Activated naive CD8-positive, alpha-beta T cell treated with anti-CD3 and anti-CD28 coated beads, Interleukin-2, amount 50 U/mL, for 24 hours (primary cell): ENCODE measurements at regions not wholly inside any gene's neighbourhood (a gene's known extent, or its start where the extent isn't known, plus 50 kb on each side); places are given as distances from the start of the nearest gene placed in this dataset.
"Not testable (repeated sequence)": the region's sequence is repeated elsewhere in the genome, so short reads cannot be mapped to it uniquely, and the experiment has no call there.

Experiments used
- ATAC-seq: fragments of 150-1000 bp; cut with Tn5 transposase; one replicate; pipeline ENCODE4 v1.10.0; 2021
- DNase-seq: peaks from one replicate; pipeline ENCODE4 v3.0.0; 2021
- H3K27ac Mint-ChIP-seq: one replicate; pipeline ENCODE4 v1.8.0; 2021; ENCODE audit warnings: mild to moderate bottlenecking, mixed read lengths
- H3K27me3 Mint-ChIP-seq: one replicate; pipeline ENCODE4 v1.8.0; 2021; ENCODE audit warnings: mixed read lengths
- H3K36me3 Mint-ChIP-seq: one replicate; pipeline ENCODE4 v1.8.0; 2021; ENCODE audit warnings: low read depth, mixed read lengths
- H3K4me1 Mint-ChIP-seq: one replicate; pipeline ENCODE4 v1.8.0; 2021; ENCODE audit warnings: mixed read lengths
- H3K4me3 Mint-ChIP-seq: one replicate; pipeline ENCODE4 v1.8.0; 2021; ENCODE audit warnings: mild to moderate bottlenecking, moderate library complexity, mixed read lengths
- H3K9me3 Mint-ChIP-seq: one replicate; pipeline ENCODE4 v1.8.0; 2021; ENCODE audit warnings: mixed read lengths

DNA sequence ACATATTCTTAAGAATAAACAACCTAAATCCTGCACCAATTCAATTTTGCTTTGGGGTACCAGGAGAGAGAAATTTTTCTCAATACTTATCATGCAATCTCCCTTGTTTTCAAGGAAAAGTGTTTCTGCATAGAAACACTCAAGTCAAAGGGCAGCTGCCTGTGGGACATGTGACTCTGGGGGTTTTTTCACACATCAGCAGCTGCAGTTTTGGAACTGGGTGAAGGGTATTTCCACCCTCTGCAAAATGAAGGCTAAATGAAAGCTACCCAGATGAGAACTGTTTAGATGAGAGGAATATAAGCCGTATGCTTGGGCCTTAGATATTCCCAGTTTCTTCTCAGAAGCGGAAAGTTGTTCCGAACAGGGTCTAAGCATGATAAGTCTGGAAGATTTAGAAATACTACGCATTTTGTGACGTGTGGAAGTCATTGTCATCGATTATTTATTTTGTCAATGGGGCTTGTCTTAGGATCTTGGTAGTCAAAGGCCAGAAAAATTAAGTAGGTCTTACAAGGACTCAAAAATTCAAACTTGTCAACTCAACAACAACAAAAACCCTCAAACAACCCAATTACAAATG, 64.3 kb upstream of the BOD1 start:
- no peak overlapping the region for H3K4me3 Mint-ChIP-seq
- H3K4me1 Mint-ChIP-seq, result peaks cover 4% of the 10 kb centered on the region
- DNase-seq, result no peak
- H3K27me3 Mint-ChIP-seq, result peaks cover 2% of the 10 kb centered on the region
- H3K9me3 Mint-ChIP-seq, result peaks cover 5% of the 10 kb centered on the region
- ATAC-seq, result no peak
- no peaks in the 10 kb centered on the region for H3K36me3 Mint-ChIP-seq
- no peak overlapping the region for H3K27ac Mint-ChIP-seq

DNA sequence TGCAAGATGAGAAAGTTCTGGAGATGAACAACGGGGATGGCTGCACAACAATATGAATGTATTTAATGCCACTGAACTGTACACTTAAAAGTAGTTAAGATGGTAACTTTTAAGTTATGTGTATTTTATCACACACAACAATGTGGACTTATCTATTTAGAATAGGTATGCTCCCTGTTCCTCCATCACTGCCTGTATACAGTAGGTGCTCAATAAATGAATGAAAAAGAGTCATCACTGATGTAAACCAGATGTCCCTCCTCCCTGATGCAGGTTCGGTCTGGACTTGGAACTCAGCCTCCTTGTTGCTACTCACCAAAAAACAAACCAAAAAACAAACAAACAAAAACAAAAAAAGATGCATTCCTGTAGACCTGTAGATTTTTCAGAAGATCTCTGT, 65.9 kb upstream of the BOD1 start:
- Mint-ChIP-seq H3K27me3 (peaks cover 2% of the 10 kb centered on the region), H3K27ac (no peak overlapping the region), H3K4me1 (peaks cover 4% of the 10 kb centered on the region), H3K36me3 (no peaks in the 10 kb centered on the region), H3K9me3 (peaks cover 5% of the 10 kb centered on the region), H3K4me3 (no peak overlapping the region)
- no peak for DNase-seq
- ATAC-seq, result no peak

DNA sequence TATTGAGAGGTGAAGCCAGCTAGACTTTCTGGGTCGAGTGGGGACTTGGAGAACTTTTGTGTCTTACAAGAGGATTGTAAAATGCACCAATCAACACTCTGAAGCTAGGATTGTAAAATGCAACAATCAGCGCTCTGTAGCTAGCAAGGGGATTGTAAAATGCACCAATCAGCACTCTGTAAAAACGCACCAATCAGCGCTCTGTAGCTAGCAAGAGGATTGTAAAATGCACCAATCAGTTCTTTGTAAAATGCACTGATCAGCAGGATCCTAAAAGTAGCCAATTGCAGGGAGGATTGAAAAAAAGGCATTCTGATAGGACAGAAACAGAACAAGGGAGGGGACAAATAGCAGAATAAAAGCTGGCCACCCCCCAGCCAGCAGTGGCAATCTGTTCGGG, 68.1 kb upstream of the BOD1 start:
- H3K4me1 Mint-ChIP-seq, ATAC-seq, H3K27me3 Mint-ChIP-seq, H3K36me3 Mint-ChIP-seq, H3K4me3 Mint-ChIP-seq, H3K27ac Mint-ChIP-seq, H3K9me3 Mint-ChIP-seq, DNase-seq: not testable (repeated sequence)

- H3K4me3 Mint-ChIP-seq, result no peak overlapping the region
- DNase-seq (no peak), ATAC-seq (no peak)
- H3K9me3 Mint-ChIP-seq, result no peaks in the 10 kb centered on the region
- no peak overlapping the region for H3K27ac Mint-ChIP-seq
- H3K4me1 Mint-ChIP-seq, result peaks cover 7% of the 10 kb centered on the region
- no peaks in the 10 kb centered on the region for H3K36me3 Mint-ChIP-seq
- no peaks in the 10 kb centered on the region for H3K27me3 Mint-ChIP-seq
Observed at GRCh38 chr5:173686950-173687349, 70.5 kb upstream of the BOD1 start.

GRCh38 chr5:173688703-173689102, 72.3 kb upstream of the BOD1 start:
- H3K27me3 Mint-ChIP-seq, result no peaks in the 10 kb centered on the region
- no peak overlapping the region for H3K27ac Mint-ChIP-seq
- H3K36me3 Mint-ChIP-seq, result no peaks in the 10 kb centered on the region
- ATAC-seq, result no peak
- H3K4me1 Mint-ChIP-seq, result peaks cover 6% of the 10 kb centered on the region
- H3K9me3 Mint-ChIP-seq, result no peaks in the 10 kb centered on the region
- H3K4me3 Mint-ChIP-seq, result no peak overlapping the region
- DNase-seq, result no peak

DNA sequence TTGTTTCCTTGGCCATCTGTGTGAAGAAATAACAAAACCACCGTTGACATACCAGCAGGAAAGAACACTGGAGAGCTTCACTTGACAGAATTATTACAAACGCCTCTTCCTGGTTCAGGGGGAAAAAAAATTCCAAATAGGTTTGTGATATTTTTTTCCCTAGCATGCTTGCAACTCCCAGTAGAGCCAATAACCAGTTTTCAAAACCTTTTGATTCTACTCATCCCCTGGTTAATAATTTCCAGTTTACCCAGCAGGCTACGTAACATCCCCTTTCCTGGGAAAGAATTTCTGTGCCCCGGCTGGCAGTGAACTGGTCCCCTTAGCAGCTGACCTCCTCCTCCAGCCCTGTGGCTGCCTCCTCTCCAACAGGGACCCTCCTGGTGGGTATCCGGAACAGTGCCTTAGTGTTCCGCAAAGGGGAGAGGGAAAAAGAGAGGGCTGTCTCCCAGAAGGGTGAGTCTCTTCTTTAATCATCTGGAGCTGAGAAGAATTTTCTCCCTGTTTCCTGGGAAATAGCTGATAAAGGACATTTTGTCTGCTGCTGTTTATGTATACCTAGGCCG, 72.8 kb upstream of the BOD1 start:
- Mint-ChIP-seq H3K4me3 (no peak overlapping the region), H3K9me3 (no peaks in the 10 kb centered on the region), H3K36me3 (no peaks in the 10 kb centered on the region), H3K27ac (no peak overlapping the region), H3K4me1 (peaks cover 6% of the 10 kb centered on the region), H3K27me3 (no peaks in the 10 kb centered on the region)
- DNase-seq (no peak), ATAC-seq (no peak)

DNA sequence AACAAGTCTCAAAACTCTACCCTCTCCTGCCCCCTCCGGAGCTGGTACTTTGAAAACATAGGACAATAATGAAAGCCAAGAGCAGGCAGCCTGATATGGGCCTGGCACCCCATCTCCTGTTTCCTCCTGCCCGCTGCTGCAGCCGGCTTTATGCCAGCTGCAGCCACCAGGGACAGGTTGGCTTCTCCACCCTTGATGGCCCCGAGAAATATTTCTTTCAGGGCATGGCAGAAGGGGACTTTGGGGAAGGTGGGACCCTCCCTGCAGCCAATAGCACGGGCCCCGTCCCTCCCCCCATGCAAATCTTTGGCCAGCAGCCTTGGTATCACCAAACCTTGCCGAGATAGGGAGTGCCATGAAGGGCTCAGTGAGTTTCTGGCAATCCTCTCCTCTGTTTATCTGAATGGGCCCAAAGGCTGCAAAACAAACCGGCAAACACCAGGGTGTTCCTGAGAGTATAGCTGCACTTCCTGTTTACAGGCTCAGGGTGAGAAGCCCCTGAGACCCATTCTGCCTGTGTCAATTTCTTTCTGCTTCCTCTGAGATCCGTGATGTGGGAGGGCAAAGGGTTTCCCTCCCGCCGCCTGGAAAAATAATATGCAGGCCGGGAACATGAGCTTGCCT, 73.4 kb upstream of the BOD1 start:
- DNase-seq (no peak), ATAC-seq (no peak)
- no peaks in the 10 kb centered on the region for H3K27me3 Mint-ChIP-seq
- no peak overlapping the region for H3K27ac Mint-ChIP-seq
- H3K4me3 Mint-ChIP-seq, result no peak overlapping the region
- no peaks in the 10 kb centered on the region for H3K36me3 Mint-ChIP-seq
- peaks cover 6% of the 10 kb centered on the region for H3K4me1 Mint-ChIP-seq
- H3K9me3 Mint-ChIP-seq, result no peaks in the 10 kb centered on the region

GRCh38 chr5:173691931-173692330, 75.5 kb upstream of the BOD1 start:
- Mint-ChIP-seq H3K4me3 (no peak overlapping the region), H3K27ac (peak overlapping the region; percentile 20)

GRCh38 chr5:173693670-173694069, 77.2 kb upstream of the BOD1 start:
- Mint-ChIP-seq H3K27ac (no peak overlapping the region), H3K36me3 (no peaks in the 10 kb centered on the region), H3K4me3 (no peak overlapping the region), H3K4me1 (peaks cover 16% of the 10 kb centered on the region), H3K9me3 (no peaks in the 10 kb centered on the region), H3K27me3 (no peaks in the 10 kb centered on the region)
- DNase-seq, result no peak
- no peak for ATAC-seq

More at GRCh38 chr5:173691931-173692330, 75.5 kb upstream of the BOD1 start:
- H3K36me3 Mint-ChIP-seq, result no peaks in the 10 kb centered on the region
- no peaks in the 10 kb centered on the region for H3K27me3 Mint-ChIP-seq
- DNase-seq (no peak), ATAC-seq (no peak)
- H3K4me1 Mint-ChIP-seq, result peaks cover 6% of the 10 kb centered on the region
- H3K9me3 Mint-ChIP-seq, result no peaks in the 10 kb centered on the region

DNA sequence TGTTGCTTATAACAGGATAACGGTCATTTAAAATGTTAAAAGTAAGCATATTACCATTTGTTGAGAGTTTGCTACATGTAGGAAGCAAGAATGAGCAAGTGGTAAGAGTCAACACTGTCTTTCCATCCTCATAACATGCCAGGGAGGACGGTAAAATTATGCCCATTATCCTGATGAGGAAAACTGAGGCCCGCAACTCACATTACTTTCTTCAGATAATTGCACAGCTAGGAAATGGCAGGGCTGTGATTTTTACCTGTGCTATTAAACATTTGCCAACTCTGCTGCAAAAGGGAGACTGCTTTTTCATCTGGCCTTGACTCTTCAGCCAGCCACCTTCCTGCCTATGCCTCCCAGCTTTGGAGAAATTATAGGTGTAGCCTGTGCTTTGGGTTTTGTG, 79.8 kb upstream of the BOD1 start:
- no peaks in the 10 kb centered on the region for H3K27me3 Mint-ChIP-seq
- no peaks in the 10 kb centered on the region for H3K9me3 Mint-ChIP-seq
- no peak overlapping the region for H3K27ac Mint-ChIP-seq
- H3K4me1 Mint-ChIP-seq, result peaks cover 12% of the 10 kb centered on the region
- H3K4me3 Mint-ChIP-seq, result no peak overlapping the region
- no peak for DNase-seq
- no peaks in the 10 kb centered on the region for H3K36me3 Mint-ChIP-seq
- no peak for ATAC-seq

- no peak for DNase-seq
- no peak overlapping the region for H3K27ac Mint-ChIP-seq
- H3K4me1 Mint-ChIP-seq, result peaks cover 12% of the 10 kb centered on the region
- H3K36me3 Mint-ChIP-seq, result no peaks in the 10 kb centered on the region
- H3K9me3 Mint-ChIP-seq, result no peaks in the 10 kb centered on the region
- no peaks in the 10 kb centered on the region for H3K27me3 Mint-ChIP-seq
- ATAC-seq, result no peak
- H3K4me3 Mint-ChIP-seq, result no peak overlapping the region
Observed at GRCh38 chr5:173697931-173698579, 81.6 kb upstream of the BOD1 start.

DNA sequence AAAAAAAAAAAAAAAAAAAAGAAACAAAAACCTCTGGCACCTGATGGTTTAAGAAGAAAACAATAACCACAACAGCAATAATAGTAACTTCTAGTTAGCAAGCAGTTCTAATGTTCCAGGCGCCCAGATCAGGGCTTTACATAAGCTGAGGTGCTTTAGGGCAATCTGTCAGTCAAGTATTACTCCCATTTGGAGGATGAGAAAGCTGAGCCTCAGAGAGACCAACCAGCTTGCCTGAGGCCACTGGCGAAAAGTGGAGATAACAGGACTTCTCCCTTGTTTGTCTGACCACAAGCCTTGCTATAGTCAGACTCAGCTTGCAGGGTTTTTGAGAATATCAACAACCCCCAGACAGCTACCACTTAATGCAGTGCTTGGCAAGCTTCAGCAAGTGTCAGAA, 83.5 kb upstream of the BOD1 start:
- Mint-ChIP-seq H3K36me3 (no peaks in the 10 kb centered on the region), H3K4me3 (no peak overlapping the region), H3K27me3 (no peaks in the 10 kb centered on the region), H3K9me3 (no peaks in the 10 kb centered on the region), H3K27ac (no peak overlapping the region), H3K4me1 (peaks cover 12% of the 10 kb centered on the region)
- DNase-seq (no peak), ATAC-seq (no peak)

- Mint-ChIP-seq H3K27ac (no peak overlapping the region), H3K36me3 (no peaks in the 10 kb centered on the region), H3K4me1 (peaks cover 5% of the 10 kb centered on the region), H3K27me3 (no peaks in the 10 kb centered on the region), H3K9me3 (no peaks in the 10 kb centered on the region), H3K4me3 (no peak overlapping the region)
- DNase-seq, result no peak
- no peak for ATAC-seq
Observed at GRCh38 chr5:173703466-173703865, 87.0 kb upstream of the BOD1 start.

DNA sequence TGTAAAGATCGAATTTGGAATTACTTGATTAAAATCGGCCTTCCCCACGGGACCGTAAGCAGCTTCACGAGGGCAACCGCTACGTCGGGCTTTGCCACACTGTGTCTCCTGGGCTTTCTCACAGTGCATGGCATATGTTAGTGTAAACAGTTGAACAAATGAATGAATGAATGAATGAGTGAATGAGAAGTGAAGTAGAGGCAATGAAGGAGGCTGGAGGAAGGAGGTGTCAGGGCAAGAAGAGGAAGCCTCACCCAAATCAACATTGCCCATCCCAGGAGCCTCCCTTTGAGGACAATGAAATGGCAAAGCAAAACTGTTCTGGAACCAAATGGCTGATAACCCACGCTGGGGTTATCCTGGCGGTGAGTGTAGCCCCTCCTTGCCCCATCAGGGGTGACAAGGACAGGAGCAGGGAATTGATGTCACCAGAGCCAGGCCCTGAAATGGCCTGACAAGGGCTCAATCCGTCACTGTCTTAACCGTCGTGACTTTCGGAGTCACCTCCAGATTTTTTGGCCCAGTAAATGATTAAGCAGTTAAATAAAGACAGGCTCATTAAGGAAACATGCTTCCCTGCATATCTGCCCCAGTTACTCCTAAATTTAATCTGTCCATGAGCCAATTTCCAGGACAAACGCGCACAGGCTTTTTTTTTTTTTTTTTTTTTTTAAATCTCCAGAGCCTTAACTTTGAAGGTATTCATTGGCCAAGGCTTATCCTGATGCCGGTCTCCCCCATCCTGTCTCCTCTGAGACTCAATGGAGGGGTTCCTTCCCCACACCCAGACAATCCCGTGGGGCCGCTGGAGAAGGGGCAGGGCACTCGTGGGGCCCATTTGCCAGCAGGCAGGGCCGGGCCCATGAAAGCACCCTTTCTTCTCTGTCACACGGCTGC, 88.4 kb upstream of the BOD1 start:
- H3K9me3 Mint-ChIP-seq, result no peaks in the 10 kb centered on the region
- no peak overlapping the region for H3K4me3 Mint-ChIP-seq
- H3K36me3 Mint-ChIP-seq, result no peaks in the 10 kb centered on the region
- DNase-seq (no peak), ATAC-seq (no peak)
- no peaks in the 10 kb centered on the region for H3K27me3 Mint-ChIP-seq
- no peak overlapping the region for H3K27ac Mint-ChIP-seq
- peaks cover 2% of the 10 kb centered on the region for H3K4me1 Mint-ChIP-seq
